Neuronal stem cell (in vitro differentiated cells): ENCODE measurements at regions not wholly inside any gene's neighbourhood (a gene's known extent, or its start where the extent isn't known, plus 50 kb on each side); places are given as distances from the start of the nearest gene placed in this dataset.

ENCODE experiments used
- DNase-seq: peaks from one replicate; pipeline ENCODE4 v3.0.0-alpha.2; 2013; ENCODE audit warnings: low spot score
- H2AFZ ChIP-seq: one replicate; pipeline ENCODE4 v1.6.1; 2013; ENCODE audit warnings: mild to moderate bottlenecking, low read length, inconsistent platforms
- H2AK5ac ChIP-seq: 2 replicates; pipeline ENCODE4 v1.6.1; 2013; ENCODE audit warnings: low read depth, mild to moderate bottlenecking, inconsistent platforms, low read length, moderate library complexity, mixed read lengths
- H2BK120ac ChIP-seq: 2 replicates; pipeline ENCODE4 v1.6.1; 2013; ENCODE audit warnings: low read depth, mild to moderate bottlenecking, inconsistent platforms, low read length, moderate library complexity, mixed read lengths
- H2BK12ac ChIP-seq: one replicate; pipeline ENCODE4 v1.6.1; 2013; ENCODE audit warnings: low read length, inconsistent platforms
- H2BK15ac ChIP-seq: 2 replicates; pipeline ENCODE4 v1.6.1; 2013; ENCODE audit warnings: mild to moderate bottlenecking, low read length, inconsistent platforms, mixed read lengths
- H2BK5ac ChIP-seq: one replicate; pipeline ENCODE4 v1.6.1; 2013; ENCODE audit warnings: inconsistent platforms, mild to moderate bottlenecking, low read length, moderate library complexity
- H3K14ac ChIP-seq: one replicate; pipeline ENCODE4 v1.6.1; 2013; ENCODE audit warnings: low read length, inconsistent platforms
- H3K18ac ChIP-seq: 2 replicates; pipeline ENCODE4 v1.6.1; 2013; ENCODE audit warnings: low read length, inconsistent platforms
- H3K23ac ChIP-seq: 2 replicates; pipeline ENCODE4 v1.6.1; 2013; ENCODE audit warnings: low read depth, mild to moderate bottlenecking, mixed read lengths, low read length, inconsistent platforms; ENCODE audit not compliant: poor library complexity
- H3K27ac ChIP-seq: replicated peaks from 3 replicates; pipeline ENCODE4 v1.5.1; 2013; ENCODE audit warnings: low read length, inconsistent platforms
- H3K27me3 ChIP-seq, 3 experiments: 2 replicates each; pipeline ENCODE4 v1.6.1; 2013; ENCODE audit warnings: low read length in 3 of 3, mild to moderate bottlenecking in 2 of 3, inconsistent platforms in 1 of 3, low read depth in 1 of 3, mixed read lengths in 1 of 3, moderate library complexity in 1 of 3; ENCODE audit not compliant: control insufficient read depth in 3 of 3, insufficient read depth in 3 of 3
- H3K36me3 ChIP-seq, 2 donors: replicated peaks in 1 of 2; 2 replicates each; pipeline ENCODE4 v1.6.1; 2013; ENCODE audit warnings: low read length in 2 of 2; ENCODE audit not compliant: control insufficient read depth in 2 of 2, insufficient read depth in 2 of 2
- H3K4ac ChIP-seq: 2 replicates; pipeline ENCODE4 v1.6.1; 2013; ENCODE audit warnings: inconsistent platforms, mild to moderate bottlenecking, low read length, moderate library complexity
- H3K4me1 ChIP-seq, 2 donors: 1 replicate in 1 of 2; 2 replicates in 1 of 2; pipeline ENCODE4 v1.6.1; 2013; ENCODE audit warnings: low read length in 2 of 2, low read depth in 1 of 2; ENCODE audit not compliant: control insufficient read depth in 2 of 2, insufficient read depth in 1 of 2
- H3K4me2 ChIP-seq: one replicate; pipeline ENCODE4 v1.6.1; 2013; ENCODE audit warnings: mild to moderate bottlenecking, low read length, inconsistent platforms; ENCODE audit not compliant: insufficient read depth, poor library complexity, severe bottlenecking
- H3K4me3 ChIP-seq, 2 donors: 2 replicates each; pipeline ENCODE4 v1.5.1; 2013; ENCODE audit warnings: low read length in 2 of 2, mild to moderate bottlenecking in 2 of 2, inconsistent platforms in 1 of 2, moderate library complexity in 1 of 2
- H3K79me1 ChIP-seq: one replicate; pipeline ENCODE4 v1.6.1; 2013; ENCODE audit warnings: low read depth, mild to moderate bottlenecking, inconsistent platforms, low read length, moderate library complexity
- H3K9ac ChIP-seq: one replicate; pipeline ENCODE4 v1.6.1; 2013; ENCODE audit warnings: mild to moderate bottlenecking, low read depth, low read length, inconsistent platforms; ENCODE audit not compliant: poor library complexity
- H3K9me3 ChIP-seq, 2 donors: replicated peaks in 1 of 2; 2 replicates each; pipeline versions ENCODE3 to v1.6.1; 2013; ENCODE audit warnings: low read length in 2 of 2, mild to moderate bottlenecking in 2 of 2, inconsistent platforms in 1 of 2, low read depth in 1 of 2, mixed read lengths in 1 of 2, moderate library complexity in 1 of 2; ENCODE audit not compliant: control insufficient read depth in 2 of 2, insufficient read depth in 1 of 2
- H4K8ac ChIP-seq: one replicate; pipeline ENCODE4 v1.6.1; 2013; ENCODE audit warnings: low read depth, mild to moderate bottlenecking, inconsistent platforms, low read length, moderate library complexity
- H4K91ac ChIP-seq: one replicate; pipeline ENCODE4 v1.6.1; 2013; ENCODE audit warnings: low read length, low read depth, mild to moderate bottlenecking, inconsistent platforms; ENCODE audit not compliant: poor library complexity
- WGBS, 2 donors: extraction: QIAGEN DNeasy Blood & Tissue Kit; methylation state at CpG; one replicate each; pipeline ENCODE4 v1.1.7; 2013; ENCODE audit warnings: missing lambda C conversion rate in 2 of 2, mixed read lengths in 1 of 2; ENCODE audit not compliant: insufficient read length in 2 of 2, insufficient replicate concordance in 1 of 2; ENCODE audit errors: extremely low coverage in 2 of 2; 5-methylcytosine and 5-hydroxymethylcytosine counted together

DNA sequence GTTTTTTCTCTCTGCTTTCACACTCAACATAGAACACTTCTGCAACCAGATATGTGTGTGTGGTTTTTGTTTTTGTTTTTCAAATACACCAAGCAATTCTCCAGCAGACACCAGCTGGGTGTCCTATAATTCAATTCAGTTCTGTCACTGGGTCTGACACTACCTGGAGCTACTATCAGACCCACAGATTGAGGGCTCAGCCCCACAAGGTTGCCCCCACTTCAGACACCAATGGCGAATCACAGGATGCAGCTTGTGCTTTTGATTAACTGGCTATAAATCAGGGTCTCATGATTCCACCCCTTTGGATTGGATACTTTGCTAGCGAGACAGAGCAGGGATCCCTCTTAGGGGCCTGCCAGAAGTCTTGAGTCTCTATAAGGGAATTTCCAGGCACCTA lies 462.2 kb upstream of the NRP1 start:
- no peak overlapping the region for H3K27ac ChIP-seq
- no peak overlapping the region for H3K4me3 ChIP-seq
- H2AFZ ChIP-seq: no peak overlapping the region
- no CpG with 5 or more reads among the region's 2 CpGs for WGBS, 2 donors
- no peaks in the 10 kb centered on the region for H3K9me3 ChIP-seq
- H3K36me3 ChIP-seq: no peaks in the 10 kb centered on the region
- no peak overlapping the region for H4K8ac ChIP-seq
- no peak overlapping the region for H3K4me2 ChIP-seq
- no peak overlapping the region for H4K91ac ChIP-seq
- DNase-seq: no peak
- H2BK120ac ChIP-seq: no peak overlapping the region
- H3K9ac ChIP-seq: no peak overlapping the region
- H3K79me1 ChIP-seq: no peaks in the 10 kb centered on the region
- H3K4ac ChIP-seq: no peak overlapping the region
- no peak overlapping the region for H2BK5ac ChIP-seq
- no peak overlapping the region for H3K14ac ChIP-seq
- H2BK15ac ChIP-seq: no peak overlapping the region
- no peaks in the 10 kb centered on the region for H3K27me3 ChIP-seq
- H3K4me1 ChIP-seq: peaks cover 4 to 8% of the 10 kb centered on the region in 2 donors
- H2BK12ac ChIP-seq: no peak overlapping the region
- H3K23ac ChIP-seq: no peak overlapping the region
- H3K18ac ChIP-seq: no peak overlapping the region
- no peak overlapping the region for H2AK5ac ChIP-seq

DNA sequence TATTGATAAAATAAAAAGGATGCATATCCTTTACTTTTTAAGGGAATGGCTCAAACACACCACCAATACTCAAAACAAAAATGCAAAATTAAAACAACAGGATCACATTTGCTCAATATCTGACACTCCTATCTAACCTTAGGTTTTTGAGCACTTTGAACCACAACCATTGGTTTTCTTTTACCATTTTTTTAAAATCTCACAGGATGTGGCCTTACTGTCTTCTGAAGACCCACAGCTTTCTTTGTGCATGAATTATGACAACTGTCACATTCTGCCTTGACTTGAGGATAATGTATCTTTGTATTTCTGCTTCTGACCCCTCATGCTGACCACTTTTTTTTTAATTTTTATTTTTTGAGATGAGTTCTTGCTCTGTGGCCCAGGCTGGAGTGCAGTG lies 461.1 kb upstream of the NRP1 start:
- H3K23ac ChIP-seq: no peak overlapping the region

DNA sequence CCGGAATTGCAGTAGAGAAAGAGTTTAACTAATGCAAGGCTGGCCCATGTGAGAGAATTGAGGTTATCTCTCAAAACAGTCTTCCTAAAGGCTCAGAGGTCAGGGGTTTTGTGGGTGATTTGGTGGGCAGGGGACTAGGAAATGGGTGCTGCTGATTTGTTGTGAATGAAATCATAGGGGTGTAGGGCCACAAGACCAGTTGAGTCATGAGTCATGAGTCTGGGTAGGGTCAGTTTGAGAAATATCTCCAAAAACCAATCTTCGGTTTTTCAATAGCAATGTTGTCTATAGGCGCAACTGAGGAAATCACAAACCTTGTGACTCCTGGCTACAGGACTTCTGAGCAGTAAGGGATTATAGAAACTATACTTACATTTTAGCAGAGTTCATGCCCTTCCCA lies 460.0 kb upstream of the NRP1 start:
- Histone ChIP-seq H3K9ac (no peak overlapping the region), H2BK15ac (no peak overlapping the region), H3K14ac (no peak overlapping the region), H3K4me2 (no peak overlapping the region), H3K4me3 (no peak overlapping the region), H2AK5ac (no peak overlapping the region), H3K36me3 (no peaks in the 10 kb centered on the region), H3K9me3 (no peaks in the 10 kb centered on the region), H3K4ac (no peak overlapping the region), H2BK120ac (no peak overlapping the region), H2BK12ac (no peak overlapping the region), H3K79me1 (no peaks in the 10 kb centered on the region), H4K91ac (no peak overlapping the region), H3K27me3 (no peaks in the 10 kb centered on the region), H3K4me1 (peaks cover 9 to 21% of the 10 kb centered on the region in 2 donors), H3K27ac (no peak overlapping the region), H3K18ac (no peak overlapping the region), H3K23ac (no peak overlapping the region), H4K8ac (no peak overlapping the region), H2AFZ (no peak overlapping the region), H2BK5ac (no peak overlapping the region)
- DNase-seq: no peak
- WGBS, 2 donors: no CpG with 5 or more reads among the region's 3 CpGs

More for the DNA sequence above, 461.1 kb upstream of the NRP1 start:
- Histone ChIP-seq H2AK5ac (no peak overlapping the region), H4K8ac (no peak overlapping the region), H3K27ac (no peak overlapping the region), H3K9me3 (no peaks in the 10 kb centered on the region), H2BK5ac (no peak overlapping the region), H2AFZ (no peak overlapping the region), H2BK12ac (no peak overlapping the region), H3K4ac (no peak overlapping the region), H2BK15ac (no peak overlapping the region), H4K91ac (no peak overlapping the region), H2BK120ac (no peak overlapping the region), H3K36me3 (no peaks in the 10 kb centered on the region), H3K4me3 (no peak overlapping the region), H3K27me3 (no peaks in the 10 kb centered on the region), H3K79me1 (no peaks in the 10 kb centered on the region), H3K4me1 (peaks cover 10 to 14% of the 10 kb centered on the region in 2 donors), H3K9ac (no peak overlapping the region), H3K18ac (no peak overlapping the region), H3K4me2 (no peak overlapping the region), H3K14ac (no peak overlapping the region)
- DNase-seq: no peak

DNA sequence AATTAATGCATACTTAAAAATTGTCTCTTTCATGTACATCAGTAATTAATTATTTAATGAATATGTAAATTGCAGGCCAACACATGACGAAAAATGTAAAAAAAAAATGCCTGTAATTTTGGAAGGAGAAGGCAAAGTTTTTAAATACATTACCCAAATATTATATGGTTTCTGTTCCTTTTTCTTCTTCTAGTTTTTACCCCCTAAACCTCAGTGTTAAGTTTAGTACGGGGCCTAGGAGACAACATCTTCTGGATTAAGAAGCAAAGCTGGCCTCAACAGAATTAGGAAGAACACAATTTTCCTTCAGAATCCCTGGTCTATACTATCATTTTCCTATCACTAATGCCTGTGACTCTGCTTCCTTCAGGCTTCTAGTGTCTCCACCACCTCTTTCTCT lies 459.3 kb upstream of the NRP1 start:
- Histone ChIP-seq H2BK12ac (no peak overlapping the region), H3K14ac (no peak overlapping the region)

More for the DNA sequence above, 459.3 kb upstream of the NRP1 start:
- no peaks in the 10 kb centered on the region for H3K79me1 ChIP-seq
- H3K4me1 ChIP-seq: peaks cover 8 to 17% of the 10 kb centered on the region in 2 donors
- H3K36me3 ChIP-seq: no peaks in the 10 kb centered on the region
- H3K4me2 ChIP-seq: no peak overlapping the region
- H3K4me3 ChIP-seq: no peak overlapping the region
- no peak overlapping the region for H4K91ac ChIP-seq
- H3K23ac ChIP-seq: no peak overlapping the region
- no peak overlapping the region for H2BK120ac ChIP-seq
- H3K18ac ChIP-seq: no peak overlapping the region
- no peak overlapping the region for H4K8ac ChIP-seq
- no peak overlapping the region for H3K27ac ChIP-seq
- WGBS, 2 donors: no CpG with 5 or more reads among the region's 2 CpGs
- H3K4ac ChIP-seq: no peak overlapping the region
- H3K9ac ChIP-seq: no peak overlapping the region
- no peak overlapping the region for H2AFZ ChIP-seq
- no peaks in the 10 kb centered on the region for H3K9me3 ChIP-seq
- no peak overlapping the region for H2AK5ac ChIP-seq
- no peaks in the 10 kb centered on the region for H3K27me3 ChIP-seq
- H2BK5ac ChIP-seq: no peak overlapping the region
- no peak for DNase-seq
- no peak overlapping the region for H2BK15ac ChIP-seq
